HFFc6 (cell line): ENCODE measurements at regions not wholly inside any gene's neighbourhood (a gene's known extent, or its start where the extent isn't known, plus 50 kb on each side); places are given as distances from the start of the nearest gene placed in this dataset.

Experiments used
- DNase-seq: peaks from one replicate; pipeline ENCODE4 v3.0.0-alpha.2; 2018
- H3K27ac Mint-ChIP-seq: 2 replicates; pipeline ENCODE4 v1.8.0; 2020; ENCODE audit warnings: mild to moderate bottlenecking, mixed read lengths
- H3K27me3 Mint-ChIP-seq: 2 replicates; pipeline ENCODE4 v1.8.0; 2021; ENCODE audit warnings: mild to moderate bottlenecking, moderate library complexity, mixed read lengths; ENCODE audit not compliant: insufficient read depth
- H3K36me3 Mint-ChIP-seq: 2 replicates; pipeline ENCODE4 v1.8.0; 2021; ENCODE audit warnings: low read depth, mixed read lengths
- H3K4me1 Mint-ChIP-seq: 2 replicates; pipeline ENCODE4 v1.8.0; 2020; ENCODE audit warnings: low read depth, mixed read lengths
- H3K4me3 Mint-ChIP-seq: 2 replicates; pipeline ENCODE4 v1.8.0; 2020; ENCODE audit warnings: mild to moderate bottlenecking, moderate library complexity, mixed read lengths
- H3K9me3 Mint-ChIP-seq: 2 replicates; pipeline ENCODE4 v1.8.0; 2020; ENCODE audit warnings: mild to moderate bottlenecking, mixed read lengths
- TF ChIP-seq, protein P1 (sequence below): fragments of 200-600 bp; sonication (generic); IDR thresholded peaks from 2 replicates; pipeline ENCODE4 v1.5.0; 2021; ENCODE audit warnings: antibody characterized with exemption, mild to moderate bottlenecking

DNA sequence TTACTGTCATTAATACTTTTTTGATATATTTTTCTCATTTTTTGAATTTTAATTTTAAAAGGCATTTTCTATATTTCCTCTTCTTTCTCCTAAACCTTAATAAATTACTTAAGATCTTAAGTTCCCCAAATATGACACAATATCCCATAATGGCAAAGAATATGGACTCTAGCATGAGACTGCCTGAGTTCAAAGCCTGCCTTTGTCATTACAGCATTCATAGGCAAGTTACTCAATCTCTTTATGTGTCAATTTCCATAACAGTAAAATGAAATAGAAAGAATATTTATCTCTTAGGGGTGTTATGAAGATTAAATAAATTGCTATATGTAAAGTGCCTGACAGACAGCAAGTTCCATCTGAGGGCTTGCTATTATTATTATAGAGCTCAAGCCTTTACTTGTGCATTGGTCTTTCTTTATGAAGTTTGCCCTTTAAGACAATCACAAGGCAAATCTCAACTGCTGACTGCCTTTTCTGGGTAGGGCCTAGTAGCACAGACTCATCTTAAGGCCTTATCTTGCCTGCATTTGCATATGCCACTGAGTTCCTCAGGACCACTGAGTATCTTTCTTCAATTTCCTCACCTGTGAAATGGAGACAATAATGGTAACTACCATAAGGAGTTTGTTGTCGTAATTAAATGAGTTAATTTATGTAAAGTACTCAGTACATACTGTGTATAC lies 231.0 kb downstream of the NRIP1 start:
- H3K27ac Mint-ChIP-seq = no peak overlapping the region
- no peak for DNase-seq
- H3K4me3 Mint-ChIP-seq = no peak overlapping the region
- H3K36me3 Mint-ChIP-seq = no peaks in the 10 kb centered on the region
- H3K9me3 Mint-ChIP-seq = no peaks in the 10 kb centered on the region
- TF ChIP-seq, protein P1, sequence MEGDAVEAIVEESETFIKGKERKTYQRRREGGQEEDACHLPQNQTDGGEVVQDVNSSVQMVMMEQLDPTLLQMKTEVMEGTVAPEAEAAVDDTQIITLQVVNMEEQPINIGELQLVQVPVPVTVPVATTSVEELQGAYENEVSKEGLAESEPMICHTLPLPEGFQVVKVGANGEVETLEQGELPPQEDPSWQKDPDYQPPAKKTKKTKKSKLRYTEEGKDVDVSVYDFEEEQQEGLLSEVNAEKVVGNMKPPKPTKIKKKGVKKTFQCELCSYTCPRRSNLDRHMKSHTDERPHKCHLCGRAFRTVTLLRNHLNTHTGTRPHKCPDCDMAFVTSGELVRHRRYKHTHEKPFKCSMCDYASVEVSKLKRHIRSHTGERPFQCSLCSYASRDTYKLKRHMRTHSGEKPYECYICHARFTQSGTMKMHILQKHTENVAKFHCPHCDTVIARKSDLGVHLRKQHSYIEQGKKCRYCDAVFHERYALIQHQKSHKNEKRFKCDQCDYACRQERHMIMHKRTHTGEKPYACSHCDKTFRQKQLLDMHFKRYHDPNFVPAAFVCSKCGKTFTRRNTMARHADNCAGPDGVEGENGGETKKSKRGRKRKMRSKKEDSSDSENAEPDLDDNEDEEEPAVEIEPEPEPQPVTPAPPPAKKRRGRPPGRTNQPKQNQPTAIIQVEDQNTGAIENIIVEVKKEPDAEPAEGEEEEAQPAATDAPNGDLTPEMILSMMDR = no peak
- H3K27me3 Mint-ChIP-seq = no peaks in the 10 kb centered on the region
- peaks cover 28% of the 10 kb centered on the region for H3K4me1 Mint-ChIP-seq

GRCh38 chr21:14833241-14833640 lies 231.6 kb downstream of the NRIP1 start:
- no peak for DNase-seq
- Mint-ChIP-seq H3K36me3 (no peaks in the 10 kb centered on the region), H3K4me3 (no peak overlapping the region), H3K27me3 (no peaks in the 10 kb centered on the region), H3K4me1 (peaks cover 22% of the 10 kb centered on the region), H3K9me3 (no peaks in the 10 kb centered on the region), H3K27ac (no peak overlapping the region)
- TF ChIP-seq, protein P1 = no peak

GRCh38 chr21:14830307-14830706 lies 234.5 kb downstream of the NRIP1 start:
- DNase-seq = no peak
- TF ChIP-seq, protein P1 = no peak
- Mint-ChIP-seq H3K36me3 (no peaks in the 10 kb centered on the region), H3K4me1 (no peaks in the 10 kb centered on the region; the same call in 1 of the 2 replicates), H3K9me3 (no peaks in the 10 kb centered on the region), H3K27me3 (no peaks in the 10 kb centered on the region), H3K27ac (no peak overlapping the region), H3K4me3 (no peak overlapping the region)

GRCh38 chr21:14829685-14830084 lies 235.1 kb downstream of the NRIP1 start:
- no peaks in the 10 kb centered on the region for H3K27me3 Mint-ChIP-seq
- H3K36me3 Mint-ChIP-seq = no peaks in the 10 kb centered on the region
- TF ChIP-seq, protein P1 = no peak
- no peaks in the 10 kb centered on the region for H3K9me3 Mint-ChIP-seq
- H3K27ac Mint-ChIP-seq = no peak overlapping the region
- H3K4me1 Mint-ChIP-seq = no peaks in the 10 kb centered on the region; the same call in 1 of the 2 replicates
- DNase-seq = no peak
- no peak overlapping the region for H3K4me3 Mint-ChIP-seq

DNA sequence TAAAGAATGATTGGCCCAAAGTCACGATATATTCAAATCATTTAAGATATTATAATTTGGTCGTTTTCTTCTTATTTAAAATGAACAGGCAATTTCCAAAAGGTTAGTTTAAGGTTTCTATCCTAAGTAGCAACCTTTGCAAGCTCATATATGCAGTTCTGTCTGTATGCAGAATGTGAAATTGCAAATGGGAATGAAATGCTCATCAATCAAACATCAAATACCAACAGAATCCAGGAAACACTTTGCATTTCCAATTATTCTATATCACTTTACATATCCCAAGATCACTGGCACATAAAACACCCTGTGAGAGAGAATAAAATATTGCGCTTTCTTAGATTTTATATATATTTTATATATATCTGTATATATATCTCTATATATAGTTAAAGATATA lies 237.3 kb downstream of the NRIP1 start:
- Mint-ChIP-seq H3K4me3 (no peak overlapping the region), H3K9me3 (no peaks in the 10 kb centered on the region), H3K36me3 (no peaks in the 10 kb centered on the region), H3K27ac (no peak overlapping the region), H3K4me1 (no peaks in the 10 kb centered on the region; the same call in 1 of the 2 replicates), H3K27me3 (no peaks in the 10 kb centered on the region)
- TF ChIP-seq, protein P1 = no peak
- no peak for DNase-seq
